Activated CD8-positive, alpha-beta T cell treated with anti-CD3 and anti-CD28 coated beads for 36 hours (primary cell): ENCODE measurements at regions not wholly inside any gene's neighbourhood (a gene's known extent, or its start where the extent isn't known, plus 50 kb on each side); places are given as distances from the start of the nearest gene placed in this dataset.

Experiments
- ATAC-seq: fragments of 200-7000 bp; cut with Tn5 transposase; one replicate; pipeline ENCODE4 v1.10.0; 2021; ENCODE audit warnings: mild to moderate bottlenecking, moderate library complexity
- CTCF ChIA-PET: fragments of 350-600 bp; sonication (Branson Sonifier 250); formaldehyde crosslinking; loops from one replicate; lab custom pipeline; 2021; ENCODE audit warnings: antibody characterized with exemption; lab: Charles Lee
- POLR2A ChIA-PET: fragments of 350-600 bp; sonication (Branson Sonifier 250); formaldehyde crosslinking; loops from one replicate; lab custom pipeline; 2021; ENCODE audit warnings: antibody characterized with exemption; lab: Charles Lee
- DNase-seq: peaks from one replicate; pipeline ENCODE4 v3.0.0-alpha.2; 2020
- H3K27ac Mint-ChIP-seq: one replicate; pipeline ENCODE4 v1.8.0; 2021; ENCODE audit warnings: mild to moderate bottlenecking, mixed read lengths
- H3K27me3 Mint-ChIP-seq: one replicate; pipeline ENCODE4 v1.8.0; 2021; ENCODE audit warnings: mixed read lengths
- H3K36me3 Mint-ChIP-seq: one replicate; pipeline ENCODE4 v1.8.0; 2021; ENCODE audit warnings: low read depth, mixed read lengths
- H3K4me1 Mint-ChIP-seq: one replicate; pipeline ENCODE4 v1.8.0; 2021; ENCODE audit warnings: low read depth, mixed read lengths
- H3K4me3 Mint-ChIP-seq: one replicate; pipeline ENCODE4 v1.8.0; 2021; ENCODE audit warnings: mild to moderate bottlenecking, moderate library complexity, mixed read lengths
- H3K9me3 Mint-ChIP-seq: one replicate; pipeline ENCODE4 v1.8.0; 2021; ENCODE audit warnings: mixed read lengths
- CTCF ChIP-seq: fragments of 200-600 bp; IDR thresholded peaks from one replicate; pipeline ENCODE4 v1.8.0; 2022; ENCODE audit warnings: antibody characterized with exemption, mild to moderate bottlenecking
- intact Hi-C: fragments of 100-400 bp; cut with micrococcal nuclease; formaldehyde crosslinking; loops from one replicate; pipeline ENCODE4 v1.10.0; 2022

- no peak overlapping the region for H3K4me3 Mint-ChIP-seq
- no peaks in the 10 kb centered on the region for H3K4me1 Mint-ChIP-seq
- intact Hi-C loops: no loop called here
- no peak for TF ChIP-seq CTCF
- DNase-seq (no peak), ATAC-seq (no peak)
- CTCF ChIA-PET: interaction anchor here (0.6 kb wide), 1 partner anchor 12 kb away, joined by 3 read pairs; no protein-coding TSS in a partner anchor
- no peak overlapping the region for H3K27ac Mint-ChIP-seq
- H3K27me3 Mint-ChIP-seq: no peaks in the 10 kb centered on the region
- no peaks in the 10 kb centered on the region for H3K9me3 Mint-ChIP-seq
- no peaks in the 10 kb centered on the region for H3K36me3 Mint-ChIP-seq
- POLR2A ChIA-PET: interaction anchor here (0.6 kb wide), 1 partner anchor 15 kb away, joined by 3 read pairs; no protein-coding TSS in a partner anchor
Observed at GRCh38 chr15:62430552-62430951, 265.5 kb upstream of the C2CD4B start.

- intact Hi-C loops: no loop called here
- no peak overlapping the region for H3K4me3 Mint-ChIP-seq
- no peak overlapping the region for H3K27ac Mint-ChIP-seq
- ChIA-PET CTCF (interaction anchor here (0.6 kb wide), 1 partner anchor 13 kb away, joined by 3 read pairs; no protein-coding TSS in a partner anchor), POLR2A (interaction anchor here (0.6 kb wide), 1 partner anchor 15 kb away, joined by 3 read pairs; no protein-coding TSS in a partner anchor)
- ATAC-seq (no peak), DNase-seq (no peak)
- no peaks in the 10 kb centered on the region for H3K4me1 Mint-ChIP-seq
- H3K9me3 Mint-ChIP-seq: no peaks in the 10 kb centered on the region
- H3K36me3 Mint-ChIP-seq: no peaks in the 10 kb centered on the region
- TF ChIP-seq CTCF: no peak
- no peaks in the 10 kb centered on the region for H3K27me3 Mint-ChIP-seq
Observed at GRCh38 chr15:62431008-62431797, 266.1 kb upstream of the C2CD4B start.

- intact Hi-C loops: no loop called here
- Mint-ChIP-seq H3K27ac (no peak overlapping the region), H3K27me3 (no peaks in the 10 kb centered on the region), H3K4me1 (no peaks in the 10 kb centered on the region), H3K4me3 (no peak overlapping the region), H3K36me3 (no peaks in the 10 kb centered on the region), H3K9me3 (no peaks in the 10 kb centered on the region)
- ChIA-PET CTCF (no interaction called here), POLR2A (no interaction called here)
- DNase-seq (no peak), ATAC-seq (no peak)
- TF ChIP-seq CTCF: no peak
Observed at GRCh38 chr15:62431817-62432216, 266.7 kb upstream of the C2CD4B start.

GRCh38 chr15:62432702-62433398 is 267.8 kb upstream of the C2CD4B start:
- Mint-ChIP-seq H3K27ac (no peak overlapping the region), H3K4me1 (no peaks in the 10 kb centered on the region), H3K9me3 (no peaks in the 10 kb centered on the region), H3K27me3 (no peaks in the 10 kb centered on the region), H3K36me3 (no peaks in the 10 kb centered on the region), H3K4me3 (no peak overlapping the region)
- CTCF ChIA-PET: no interaction called here
- intact Hi-C loops: no loop called here
- TF ChIP-seq CTCF: no peak
- ATAC-seq: no peak
- no peak for DNase-seq
- POLR2A ChIA-PET: no interaction called here

GRCh38 chr15:62436235-62436634 is 271.1 kb upstream of the C2CD4B start:
- POLR2A ChIA-PET: no interaction called here
- ATAC-seq (no peak), DNase-seq (no peak)
- Mint-ChIP-seq H3K4me1 (no peaks in the 10 kb centered on the region), H3K36me3 (no peaks in the 10 kb centered on the region), H3K9me3 (no peaks in the 10 kb centered on the region), H3K27me3 (no peaks in the 10 kb centered on the region), H3K4me3 (no peak overlapping the region), H3K27ac (no peak overlapping the region)
- intact Hi-C loops: no loop called here
- CTCF ChIA-PET: no interaction called here
- TF ChIP-seq CTCF: no peak
